GM23338 (cell line): ENCODE measurements at regions not wholly inside any gene's neighbourhood (a gene's known extent, or its start where the extent isn't known, plus 50 kb on each side); places are given as distances from the start of the nearest gene placed in this dataset.

ENCODE experiments used
- ATAC-seq: fragments of 200-7000 bp; cut with Tn5 transposase; 3 replicates; pipeline ENCODE4 v1.9.1; 2020
- DNase-seq: peaks from one replicate; pipeline ENCODE4 v3.0.0-alpha.2; 2015; ENCODE audit warnings: low spot score
- H2AFZ ChIP-seq: fragments of 200-600 bp; sonication (generic); 2 replicates; pipeline ENCODE4 v1.8.0; 2016; ENCODE audit warnings: antibody characterized with exemption, mild to moderate bottlenecking, moderate library complexity
- H3F3A ChIP-seq: fragments of 200-600 bp; sonication (generic); replicated peaks from 2 replicates; pipeline ENCODE4 v1.8.0; 2017; ENCODE audit warnings: antibody characterized with exemption, mixed run types, low read depth
- H3K27ac ChIP-seq: fragments of 200-600 bp; sonication (generic); 2 replicates; pipeline ENCODE4 v1.6.1; 2016; ENCODE audit warnings: low read depth
- H3K27me3 ChIP-seq: fragments of 200-600 bp; sonication (generic); 2 replicates; pipeline ENCODE4 v1.8.0; 2016; ENCODE audit warnings: mild to moderate bottlenecking, mixed run types, moderate library complexity; ENCODE audit not compliant: insufficient read depth
- H3K36me3 ChIP-seq: fragments of 200-600 bp; sonication (generic); 2 replicates; pipeline ENCODE4 v1.8.0; 2016; ENCODE audit warnings: mild to moderate bottlenecking; ENCODE audit not compliant: insufficient read depth
- H3K4me1 ChIP-seq: fragments of 200-600 bp; sonication (generic); 2 replicates; pipeline ENCODE4 v1.8.0; 2016; ENCODE audit warnings: mild to moderate bottlenecking, moderate library complexity; ENCODE audit not compliant: insufficient read depth
- H3K4me2 ChIP-seq: fragments of 200-600 bp; sonication (generic); 2 replicates; pipeline ENCODE4 v1.7.1; 2017; ENCODE audit warnings: mixed run types
- H3K4me3 ChIP-seq: fragments of 200-600 bp; sonication (generic); 2 replicates; pipeline ENCODE4 v1.6.1; 2016; ENCODE audit warnings: mixed run types
- H3K79me2 ChIP-seq: fragments of 200-600 bp; sonication (generic); replicated peaks from 2 replicates; pipeline ENCODE4 v1.8.0; 2017; ENCODE audit warnings: mild to moderate bottlenecking; ENCODE audit not compliant: insufficient read depth
- H3K9me2 ChIP-seq: fragments of 200-600 bp; sonication (generic); 2 replicates; pipeline ENCODE4 v1.8.0; 2017; ENCODE audit not compliant: insufficient read depth
- H4K20me1 ChIP-seq: fragments of 200-600 bp; sonication (generic); replicated peaks from 2 replicates; pipeline ENCODE4 v1.8.0; 2017; ENCODE audit warnings: mild to moderate bottlenecking; ENCODE audit not compliant: insufficient read depth
- H3K27ac Mint-ChIP-seq: 2 replicates; pipeline ENCODE4 v1.8.0; 2020; ENCODE audit warnings: inconsistent platforms, mild to moderate bottlenecking, moderate library complexity, mixed read lengths
- H3K27me3 Mint-ChIP-seq: 3 replicates; pipeline ENCODE4 v1.8.0; 2022; ENCODE audit warnings: low read depth, mild to moderate bottlenecking, moderate library complexity, mixed read lengths, inconsistent platforms; ENCODE audit not compliant: insufficient read depth, poor library complexity
- H3K36me3 Mint-ChIP-seq: 3 replicates; pipeline ENCODE4 v1.8.0; 2021; ENCODE audit warnings: low read depth, mild to moderate bottlenecking, inconsistent platforms, moderate library complexity, mixed read lengths
- H3K4me1 Mint-ChIP-seq: 3 replicates; pipeline ENCODE4 v1.8.0; 2020; ENCODE audit warnings: mild to moderate bottlenecking, inconsistent platforms, mixed read lengths
- H3K4me3 Mint-ChIP-seq: 3 replicates; pipeline ENCODE4 v1.8.0; 2021; ENCODE audit warnings: moderate library complexity, mild to moderate bottlenecking, inconsistent platforms, mixed read lengths
- H3K9me3 Mint-ChIP-seq: 3 replicates; pipeline ENCODE4 v1.8.0; 2020; ENCODE audit warnings: moderate library complexity, mild to moderate bottlenecking, inconsistent platforms, mixed read lengths
- CREB1 ChIP-seq: fragments of 250-450 bp; sonication (Bioruptor Pico); IDR thresholded peaks from 2 replicates; pipeline ENCODE4 v1.5.0; 2020; ENCODE audit warnings: low read depth, mild to moderate bottlenecking, moderate library complexity
- CTCF ChIP-seq, 2 experiments: fragments of 200-600 bp in 1 of 2; sonication (generic) in 1 of 2; conservative IDR thresholded peaks; 2 replicates each; pipeline versions ENCODE4 v1.5.1 to v1.6.1; 2016 to 2017; ENCODE audit warnings: antibody characterized with exemption in 2 of 2, low read depth in 2 of 2, mild to moderate bottlenecking in 2 of 2, moderate library complexity in 1 of 2
- EZH2phosphoT487 ChIP-seq: fragments of 200-600 bp; sonication (generic); IDR thresholded peaks from one replicate; pipeline ENCODE4 v1.8.1; 2018; ENCODE audit warnings: antibody characterized with exemption; ENCODE audit not compliant: unreplicated experiment
- REST ChIP-seq: IDR thresholded peaks from one replicate; pipeline ENCODE4 v1.6.1; 2018; ENCODE audit warnings: antibody characterized with exemption; ENCODE audit not compliant: unreplicated experiment
- ZNF114 ChIP-seq: fragments of 250-450 bp; sonication (Bioruptor Pico); IDR thresholded peaks from 2 replicates; pipeline ENCODE4 v1.5.0; 2020; ENCODE audit warnings: mild to moderate bottlenecking, moderate library complexity
- ZNF331 ChIP-seq: fragments of 250-450 bp; sonication (Bioruptor Pico); IDR thresholded peaks from 2 replicates; pipeline ENCODE4 v1.5.0; 2020; ENCODE audit warnings: low read depth, mild to moderate bottlenecking, moderate library complexity

GRCh38 chr5:38794986-38795385, 50.8 kb upstream of the OSMR start (continued):
- TF ChIP-seq CTCF (conservative IDR thresholded peaks at IDR 0.05; ENCODE audit: low read depth in 2 of 2) (no peak), ZNF331 (no peak)

GRCh38 chr5:38795986-38796741, 49.6 kb upstream of the OSMR start:
- H4K20me1 ChIP-seq, result no peaks in the 10 kb centered on the region
- H2AFZ ChIP-seq, result no peak overlapping the region
- Mint-ChIP-seq H3K36me3 (no peaks in the 10 kb centered on the region), H3K4me1 (no peaks in the 10 kb centered on the region), H3K9me3 (no peaks in the 10 kb centered on the region; the same call in 2 of the 3 replicates), H3K27me3 (peaks cover 2% of the 10 kb centered on the region), H3K4me3 (no peak overlapping the region), H3K27ac (no peak overlapping the region)
- no peak overlapping the region for H3K4me2 ChIP-seq
- no peaks in the 10 kb centered on the region for H3K9me2 ChIP-seq
- TF ChIP-seq EZH2phosphoT487 (no peak), CTCF (conservative IDR thresholded peaks at IDR 0.05; ENCODE audit: low read depth in 2 of 2) (no peak), CREB1 (CRISPR knock-in tag) (no peak), REST (no peak), ZNF331 (no peak), ZNF114 (CRISPR knock-in tag) (no peak)
- DNase-seq (no peak), ATAC-seq (no peak)
- H3K4me1 ChIP-seq, result no peaks in the 10 kb centered on the region
- no peak overlapping the region for H3K4me3 ChIP-seq
- H3F3A ChIP-seq, result no peaks in the 10 kb centered on the region
- no peaks in the 10 kb centered on the region for H3K79me2 ChIP-seq
- no peaks in the 10 kb centered on the region for H3K36me3 ChIP-seq
- no peak overlapping the region for H3K27ac ChIP-seq
- H3K27me3 ChIP-seq, result no peaks in the 10 kb centered on the region
